BE2C (cell line): ENCODE measurements at regions not wholly inside any gene's neighbourhood (a gene's known extent, or its start where the extent isn't known, plus 50 kb on each side); places are given as distances from the start of the nearest gene placed in this dataset.

Source experiments
- DNase-seq: peaks from one replicate; pipeline ENCODE4 v3.0.0-alpha.2; 2020
- H3K27me3 ChIP-seq: fragments of 250-450 bp; sonication (Bioruptor Pico); 2 replicates; pipeline ENCODE4 v1.5.1; 2020; ENCODE audit warnings: mild to moderate bottlenecking
- H3K36me3 ChIP-seq: fragments of 250-450 bp; sonication (Bioruptor Pico); 2 replicates; pipeline ENCODE4 v1.5.1; 2020; ENCODE audit warnings: mild to moderate bottlenecking
- H3K4me1 ChIP-seq: fragments of 250-450 bp; sonication (Bioruptor Pico); 2 replicates; pipeline ENCODE4 v1.5.1; 2020
- H3K4me3 ChIP-seq: 2 replicates; pipeline ENCODE4 v1.5.1; 2011; ENCODE audit warnings: low read depth, low read length
- H3K9me3 ChIP-seq: fragments of 250-450 bp; sonication (Bioruptor Pico); 2 replicates; pipeline ENCODE4 v1.5.1; 2020
- TF ChIP-seq, protein P1 (sequence below): IDR thresholded peaks from 2 replicates; pipeline ENCODE4 v1.5.1; 2012; ENCODE audit warnings: mild to moderate bottlenecking, low read depth, low read length

DNA sequence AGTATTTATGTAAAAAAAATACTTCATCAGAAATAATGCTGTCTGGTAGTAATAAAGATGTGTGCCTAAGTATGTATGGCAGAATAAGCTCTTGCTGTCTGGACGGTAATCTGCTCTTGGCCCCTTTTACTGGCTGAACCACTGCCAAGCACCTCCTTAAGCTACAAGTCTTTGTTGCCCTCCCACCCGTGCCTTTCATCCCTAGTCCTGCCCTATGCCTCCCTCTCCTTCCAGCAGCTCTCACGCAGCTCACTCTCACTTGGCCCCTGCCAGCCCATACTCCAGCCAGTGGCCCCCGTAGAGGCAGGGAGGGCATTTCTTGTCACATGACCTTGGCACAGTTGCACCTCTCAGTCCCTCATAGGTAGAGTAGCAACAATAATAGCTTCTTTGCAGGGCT lies 54.5 kb upstream of the NPAS2 start:
- no peak for DNase-seq
- Histone ChIP-seq H3K4me3 (no peak overlapping the region), H3K36me3 (no peaks in the 10 kb centered on the region), H3K9me3 (no peaks in the 10 kb centered on the region), H3K4me1 (no peaks in the 10 kb centered on the region), H3K27me3 (no peaks in the 10 kb centered on the region)
- TF ChIP-seq, protein P1, sequence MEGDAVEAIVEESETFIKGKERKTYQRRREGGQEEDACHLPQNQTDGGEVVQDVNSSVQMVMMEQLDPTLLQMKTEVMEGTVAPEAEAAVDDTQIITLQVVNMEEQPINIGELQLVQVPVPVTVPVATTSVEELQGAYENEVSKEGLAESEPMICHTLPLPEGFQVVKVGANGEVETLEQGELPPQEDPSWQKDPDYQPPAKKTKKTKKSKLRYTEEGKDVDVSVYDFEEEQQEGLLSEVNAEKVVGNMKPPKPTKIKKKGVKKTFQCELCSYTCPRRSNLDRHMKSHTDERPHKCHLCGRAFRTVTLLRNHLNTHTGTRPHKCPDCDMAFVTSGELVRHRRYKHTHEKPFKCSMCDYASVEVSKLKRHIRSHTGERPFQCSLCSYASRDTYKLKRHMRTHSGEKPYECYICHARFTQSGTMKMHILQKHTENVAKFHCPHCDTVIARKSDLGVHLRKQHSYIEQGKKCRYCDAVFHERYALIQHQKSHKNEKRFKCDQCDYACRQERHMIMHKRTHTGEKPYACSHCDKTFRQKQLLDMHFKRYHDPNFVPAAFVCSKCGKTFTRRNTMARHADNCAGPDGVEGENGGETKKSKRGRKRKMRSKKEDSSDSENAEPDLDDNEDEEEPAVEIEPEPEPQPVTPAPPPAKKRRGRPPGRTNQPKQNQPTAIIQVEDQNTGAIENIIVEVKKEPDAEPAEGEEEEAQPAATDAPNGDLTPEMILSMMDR = no peak

DNA sequence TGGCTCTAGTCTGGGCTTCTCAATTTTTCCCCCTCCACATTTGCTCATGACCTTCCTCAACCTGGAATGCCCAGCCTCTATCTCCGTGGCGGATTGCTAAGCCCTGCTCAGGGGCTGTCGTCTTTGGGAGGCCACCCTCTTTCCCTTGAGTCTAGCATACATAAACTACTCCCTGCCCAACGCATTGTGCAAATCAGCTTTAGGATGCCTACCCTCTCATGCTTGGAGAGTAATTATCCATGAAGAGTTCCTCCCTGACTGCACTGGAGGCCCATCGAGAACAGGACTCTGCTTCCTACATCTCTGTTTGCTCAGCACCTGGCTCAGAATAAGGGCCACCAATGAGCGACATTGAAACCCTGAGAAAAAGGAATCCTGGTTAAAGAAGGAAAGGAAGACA lies 53.7 kb upstream of the NPAS2 start:
- no peak for DNase-seq
- Histone ChIP-seq H3K4me1 (no peaks in the 10 kb centered on the region), H3K36me3 (no peaks in the 10 kb centered on the region), H3K27me3 (no peaks in the 10 kb centered on the region), H3K4me3 (no peak overlapping the region), H3K9me3 (no peaks in the 10 kb centered on the region)
- TF ChIP-seq, protein P1 = no peak

DNA sequence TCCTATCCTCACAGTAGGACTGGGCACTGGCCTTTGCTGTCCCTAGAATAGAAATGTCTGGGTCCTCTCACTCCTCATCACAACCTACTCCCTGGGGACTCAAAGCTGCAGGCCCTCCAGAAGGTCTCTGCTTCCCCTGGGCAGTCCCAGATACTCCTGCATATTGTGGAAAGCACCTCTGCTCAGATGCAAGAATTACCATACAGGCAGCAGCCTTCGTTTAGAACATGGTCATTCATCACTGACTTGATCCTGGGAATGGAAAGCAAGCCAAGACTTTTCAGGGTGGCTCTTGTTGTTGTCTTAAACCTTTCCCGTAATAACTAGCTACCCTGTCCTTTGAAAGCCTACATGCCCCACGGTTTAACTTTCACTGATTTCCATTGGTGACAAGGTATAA lies 53.1 kb upstream of the NPAS2 start:
- no peaks in the 10 kb centered on the region for H3K27me3 ChIP-seq
- H3K9me3 ChIP-seq = no peaks in the 10 kb centered on the region
- H3K36me3 ChIP-seq = no peaks in the 10 kb centered on the region
- DNase-seq = no peak
- H3K4me3 ChIP-seq = no peak overlapping the region
- no peaks in the 10 kb centered on the region for H3K4me1 ChIP-seq
- TF ChIP-seq, protein P1 = no peak

DNA sequence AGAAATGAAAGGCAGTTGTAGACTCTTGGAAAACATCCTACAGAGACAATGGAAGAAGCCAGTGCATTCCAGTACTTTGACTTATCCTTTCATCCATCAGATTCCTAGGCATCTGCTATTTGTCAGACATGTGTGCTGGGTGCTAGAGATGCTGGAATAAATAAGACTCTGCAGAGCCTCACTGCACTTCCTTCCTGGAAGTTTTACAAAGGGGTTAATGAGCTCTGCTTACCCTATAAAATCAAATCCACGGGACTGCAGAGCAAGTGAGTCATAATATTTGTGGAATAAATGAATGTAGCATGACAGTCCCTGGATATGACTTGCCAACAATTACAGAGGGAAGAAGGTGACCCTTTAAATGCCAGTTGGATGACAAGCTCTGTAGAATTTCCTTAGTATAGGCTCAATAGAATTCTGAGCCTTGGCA lies 52.7 kb upstream of the NPAS2 start:
- H3K4me3 ChIP-seq = no peak overlapping the region
- no peaks in the 10 kb centered on the region for H3K4me1 ChIP-seq
- no peak for DNase-seq
- H3K9me3 ChIP-seq = no peaks in the 10 kb centered on the region
- H3K36me3 ChIP-seq = no peaks in the 10 kb centered on the region
- TF ChIP-seq, protein P1 = no peak
- no peaks in the 10 kb centered on the region for H3K27me3 ChIP-seq

DNA sequence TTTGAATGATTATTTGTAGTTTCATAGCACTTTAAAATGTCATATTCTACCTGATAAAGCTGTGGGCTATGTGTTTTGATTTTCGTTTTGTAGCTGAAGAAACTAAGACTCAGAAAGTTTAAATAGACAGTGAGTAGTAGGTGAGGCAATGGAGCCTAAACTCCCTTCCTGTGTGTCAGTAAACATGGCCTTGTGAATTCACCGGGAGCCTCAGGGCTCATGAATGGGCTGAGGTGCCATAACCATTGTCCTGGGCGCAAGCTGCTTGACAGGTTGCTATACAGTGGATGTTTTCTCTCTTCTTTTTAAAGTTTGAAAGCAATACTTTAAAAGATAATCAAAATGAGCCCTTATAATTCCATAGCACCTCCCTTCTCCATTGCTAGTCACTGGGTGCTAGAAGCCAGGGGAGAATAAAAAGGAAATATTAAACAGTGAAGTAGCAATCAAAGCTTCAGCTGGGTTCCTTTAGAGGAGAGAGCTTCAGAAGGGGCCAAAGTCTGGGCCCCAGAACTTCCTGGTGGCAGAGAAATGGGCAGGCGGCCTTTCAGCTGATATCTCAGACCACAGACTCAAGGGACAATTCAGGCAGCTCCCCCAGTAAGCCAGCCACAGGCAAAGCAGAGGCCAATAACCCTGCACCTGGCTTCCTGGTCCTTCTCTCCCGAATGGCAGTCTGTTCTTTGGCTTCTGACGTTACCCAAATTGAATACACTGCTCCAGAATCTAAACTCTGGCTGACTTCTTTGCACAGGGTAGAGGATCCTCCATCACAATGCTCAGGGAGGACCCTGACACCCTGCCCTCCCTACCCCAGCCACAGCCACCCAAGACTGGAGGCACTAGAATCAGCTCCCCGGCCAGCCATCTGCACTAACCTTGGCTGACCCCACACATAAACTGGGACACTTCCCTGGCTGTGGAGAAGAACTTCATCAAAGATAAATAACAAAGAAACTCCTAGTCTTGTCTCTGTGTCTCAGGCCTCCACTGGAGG lies 51.8 kb upstream of the NPAS2 start:
- Histone ChIP-seq H3K9me3 (no peaks in the 10 kb centered on the region), H3K4me1 (no peaks in the 10 kb centered on the region), H3K27me3 (no peaks in the 10 kb centered on the region), H3K36me3 (no peaks in the 10 kb centered on the region), H3K4me3 (no peak overlapping the region)
- TF ChIP-seq, protein P1 = no peak
- no peak for DNase-seq
